ENCODE measurements at regions not wholly inside any gene's neighbourhood (a gene's known extent, or its start where the extent isn't known, plus 50 kb on each side); places are given as distances from the start of the nearest gene placed in this dataset.
"Not testable (repeated sequence)": the region's sequence is repeated elsewhere in the genome, so short reads cannot be mapped to it uniquely, and the experiment has no call there.

GRCh38 chr10:128583125-128583524 is 456.9 kb upstream of the MKI67 start:
- TF ChIP-seq MXD1 (CRISPR knock-in tag; IDR thresholded peaks at IDR 0.05); ZNF569 (CRISPR knock-in tag; IDR thresholded peaks at IDR 0.05; ENCODE audit: borderline replicate concordance); EP300 (IDR thresholded peaks at IDR 0.05; ENCODE audit: low read depth in 2 of 2, low read length in 2 of 2); EP300 (CRISPR knock-in tag; IDR thresholded peaks at IDR 0.05; ENCODE audit: borderline replicate concordance); CTCF (CRISPR knock-in tag; IDR thresholded peaks at IDR 0.05); SAFB2 (CRISPR knock-in tag; IDR thresholded peaks at IDR 0.05; ENCODE audit: borderline replicate concordance, low read depth); SRF (IDR thresholded peaks at IDR 0.05; ENCODE audit: low read depth, low read length); ZNF274 (CRISPR knock-in tag; IDR thresholded peaks at IDR 0.05); ZSCAN29 (CRISPR knock-in tag; conservative IDR thresholded peaks at IDR 0.05): not testable (repeated sequence)

Measured in HepG2 (cell line).